Stromal cell of bone marrow (primary cell): ENCODE measurements at regions not wholly inside any gene's neighbourhood (a gene's known extent, or its start where the extent isn't known, plus 50 kb on each side); places are given as distances from the start of the nearest gene placed in this dataset.
"Not testable (repeated sequence)": the region's sequence is repeated elsewhere in the genome, so short reads cannot be mapped to it uniquely, and the experiment has no call there.

Experiments
- DNase-seq: peaks from one replicate; pipeline ENCODE4 v3.0.0-alpha.2; 2012; ENCODE audit warnings: low read depth

DNA sequence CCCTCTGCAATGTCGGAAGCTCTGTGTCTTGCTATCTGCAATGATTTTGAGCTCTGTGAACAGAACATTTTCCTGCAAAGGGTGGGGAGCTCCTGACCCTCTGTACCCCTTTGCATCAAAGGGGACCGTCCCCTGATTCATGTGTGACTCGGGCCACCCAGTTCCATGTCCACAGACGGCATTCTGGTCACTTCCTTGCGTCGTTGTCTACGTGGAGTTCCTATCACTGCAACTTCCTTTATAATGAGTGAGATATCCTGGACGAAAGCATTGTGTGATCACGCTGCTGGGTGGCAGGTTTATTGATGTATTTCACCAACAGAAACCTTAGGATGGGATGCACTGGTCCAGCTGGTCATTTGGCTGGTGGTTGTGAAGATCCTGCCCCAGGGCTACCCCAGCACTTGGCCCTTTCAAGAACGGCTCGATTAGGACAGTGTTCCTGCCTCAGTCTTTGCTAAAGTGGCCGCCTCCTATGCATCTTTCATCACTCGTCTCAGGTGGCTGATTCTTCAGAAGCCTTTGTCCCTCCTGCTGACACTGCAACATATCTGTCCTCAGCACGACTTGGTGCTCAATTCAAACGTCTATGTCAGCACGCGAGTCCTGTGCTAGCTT lies 202.7 kb downstream of the ACKR3 start:
- no peak for DNase-seq

DNA sequence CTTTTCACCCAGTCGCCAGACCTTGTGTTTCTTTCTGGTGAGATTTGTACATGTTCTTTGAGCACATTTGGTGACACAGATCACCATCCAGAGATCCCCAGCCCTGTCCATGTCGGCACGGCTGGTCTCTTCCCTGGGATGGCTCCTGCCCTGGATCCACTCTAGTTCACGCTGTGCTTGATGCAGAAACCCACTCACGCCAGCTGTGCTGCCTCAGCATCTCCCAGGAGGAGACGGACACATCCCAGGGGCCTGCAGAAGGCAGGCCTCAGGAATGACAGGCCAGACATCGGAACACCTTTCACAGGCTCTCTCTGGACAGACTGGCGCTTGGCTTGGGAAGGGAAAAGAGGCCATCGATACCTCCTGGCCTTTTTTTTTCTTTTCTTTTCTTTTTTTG lies 203.6 kb downstream of the ACKR3 start:
- no peak for DNase-seq

DNA sequence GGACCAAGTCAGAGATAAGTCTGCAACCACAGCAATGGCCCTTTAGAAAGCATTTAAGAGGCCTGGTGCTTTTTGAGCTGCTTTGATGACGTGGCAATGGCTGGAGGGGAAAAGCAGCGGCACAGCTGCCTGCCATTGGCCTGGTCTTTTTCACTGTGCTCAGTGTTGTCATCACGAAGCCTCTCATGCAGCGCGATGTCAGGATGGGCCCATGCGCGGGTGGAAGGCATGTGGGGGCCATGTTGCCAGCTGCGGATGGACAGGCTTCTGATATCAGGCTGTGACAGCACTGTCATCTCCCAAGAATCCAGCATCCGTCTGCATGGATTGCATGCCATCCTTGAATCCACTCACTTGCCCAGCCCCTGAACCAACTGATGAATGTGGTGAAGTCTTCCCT lies 204.5 kb downstream of the ACKR3 start:
- DNase-seq = no peak

DNA sequence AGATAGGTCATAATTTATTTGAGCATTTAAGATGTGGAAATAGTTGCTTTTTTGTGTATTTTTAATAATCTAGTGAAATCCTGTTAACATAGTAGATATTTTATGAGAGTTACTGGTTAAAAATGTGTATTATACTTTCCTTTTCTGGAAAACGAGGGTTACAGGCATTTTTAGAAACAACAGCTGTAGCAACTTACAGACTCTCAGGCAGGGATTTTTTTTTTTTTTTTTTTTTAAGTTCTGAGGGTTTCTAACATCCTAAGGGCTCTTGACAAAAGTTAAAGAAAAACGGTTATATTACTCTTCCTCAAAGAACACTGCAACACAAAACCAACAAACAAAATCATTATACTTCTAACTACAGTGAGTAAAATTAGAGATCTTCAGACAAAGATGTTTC lies 205.9 kb downstream of the ACKR3 start:
- no peak for DNase-seq

DNA sequence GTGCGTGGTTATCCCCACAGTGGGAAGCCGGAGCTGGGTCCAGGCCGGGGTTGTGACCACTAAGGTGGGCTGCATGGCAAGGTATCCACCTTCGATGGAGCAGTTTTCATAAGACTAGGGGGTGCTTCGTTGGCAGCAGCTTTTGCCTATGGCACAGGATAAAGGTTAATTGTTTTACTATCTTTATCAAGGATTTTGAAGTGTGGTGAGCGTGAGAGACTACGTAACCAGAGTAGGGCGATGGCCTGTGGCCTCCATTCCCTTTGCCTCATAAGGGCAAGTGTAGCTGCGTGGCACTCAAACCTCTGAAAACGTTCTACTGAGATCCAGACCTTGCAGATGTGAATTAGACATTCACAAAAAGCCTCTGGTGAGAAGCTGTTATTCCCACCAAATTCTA lies 206.6 kb downstream of the ACKR3 start:
- no peak for DNase-seq

DNA sequence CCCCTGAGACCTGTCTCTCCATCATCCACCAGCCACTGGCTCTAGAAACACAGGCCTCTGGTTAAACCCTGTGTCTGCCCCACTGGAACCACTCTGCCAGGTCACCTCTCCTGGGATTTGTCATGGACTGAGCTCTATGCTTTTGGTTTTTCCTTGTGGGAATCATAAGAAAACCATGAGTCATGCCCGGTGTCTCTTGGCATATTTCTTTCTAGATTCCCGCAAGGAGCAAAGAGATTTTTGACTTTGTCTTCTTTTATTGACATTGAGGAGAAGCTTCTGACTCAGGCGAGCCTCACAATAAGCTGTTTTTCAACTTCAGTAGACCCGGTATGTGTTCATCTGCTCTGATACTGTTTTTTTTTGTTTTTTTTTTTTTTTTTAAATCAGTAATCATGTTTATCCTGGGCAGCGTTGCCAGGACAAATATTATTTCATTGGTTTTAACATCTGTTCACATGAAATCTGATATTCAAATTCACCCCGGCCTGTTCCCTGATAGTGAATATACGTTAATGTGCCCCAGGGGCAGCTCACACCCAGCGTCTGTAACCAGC lies 207.1 kb downstream of the ACKR3 start:
- peak; percentile 92 for DNase-seq

DNA sequence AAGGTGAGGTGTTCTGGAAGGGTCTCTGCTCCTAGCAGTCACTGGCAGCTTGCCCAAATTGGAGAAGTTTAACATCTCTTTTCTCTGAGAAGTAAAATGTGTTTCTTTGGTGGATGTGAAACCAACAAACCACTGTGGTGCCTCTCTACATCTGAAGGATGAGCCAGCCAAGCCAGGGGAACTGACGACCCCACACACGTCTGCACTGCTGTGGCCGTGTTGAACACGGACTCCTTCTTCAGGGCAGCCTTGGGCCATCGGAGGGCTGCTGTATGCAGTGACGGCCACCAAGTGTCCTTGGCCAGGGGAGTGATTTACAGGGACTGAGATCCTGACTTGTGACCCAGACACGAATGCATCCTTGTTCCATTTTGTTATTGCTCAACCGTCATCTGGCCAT lies 207.8 kb downstream of the ACKR3 start:
- no peak for DNase-seq

DNA sequence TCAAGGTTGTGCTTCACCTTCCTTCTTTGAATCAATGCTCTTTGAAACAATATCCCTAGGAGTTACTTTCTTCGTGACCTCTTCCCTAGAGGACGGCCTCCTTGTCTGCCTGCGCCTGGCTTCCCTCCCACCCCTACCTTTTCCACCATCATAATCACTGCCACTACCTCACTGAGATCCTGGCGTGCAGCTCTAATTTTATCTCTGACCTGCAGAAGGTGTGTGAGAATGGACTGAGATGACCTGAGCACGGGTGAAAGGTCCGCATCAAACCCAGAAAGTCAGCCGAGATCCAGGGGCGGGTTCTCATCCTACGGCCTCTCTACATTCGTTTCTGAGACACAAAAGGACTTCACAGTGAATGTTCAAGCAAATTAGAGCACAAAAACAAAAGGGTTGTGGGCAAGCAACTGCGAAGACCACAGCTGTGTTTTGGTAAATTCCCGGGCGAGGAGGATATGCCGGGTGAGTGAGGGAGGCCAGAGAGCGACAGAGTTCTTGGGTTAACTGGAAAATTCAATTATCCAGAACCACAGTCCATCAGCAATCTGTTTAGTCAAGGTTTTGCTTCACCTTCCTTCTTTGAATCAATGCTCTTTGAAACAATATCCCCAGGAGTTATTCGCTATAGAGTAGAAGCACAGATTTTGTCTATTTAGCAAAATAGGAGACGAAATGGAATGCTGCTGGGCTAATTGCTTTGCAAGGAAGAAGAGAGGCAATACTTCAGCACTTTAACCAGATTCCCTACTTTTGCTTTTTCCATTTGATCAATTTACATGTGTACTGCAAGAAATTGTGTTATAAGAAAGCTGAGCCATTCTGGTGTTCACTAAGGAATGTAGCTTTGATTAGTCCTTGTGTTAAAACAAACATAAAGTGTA lies 212.6 kb downstream of the ACKR3 start:
- no peak for DNase-seq

DNA sequence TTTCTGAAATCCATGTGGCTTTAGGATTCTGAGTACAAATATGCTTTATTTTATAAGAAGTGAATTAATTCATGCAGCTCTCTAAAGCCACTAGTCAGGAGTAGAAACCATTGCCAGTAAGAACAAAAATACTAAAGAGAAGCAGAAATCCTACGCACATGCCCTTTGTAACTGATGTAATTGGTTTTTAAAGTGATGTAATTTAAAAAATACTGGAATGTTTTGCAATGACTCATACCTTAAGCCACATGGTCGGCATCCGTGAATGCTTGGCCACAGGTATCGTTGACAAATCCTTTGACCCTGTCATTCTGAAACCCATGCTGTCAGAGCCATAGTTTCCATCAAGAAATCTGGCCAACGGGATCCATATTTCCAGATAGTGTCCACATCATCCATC lies 213.3 kb downstream of the ACKR3 start:
- no peak for DNase-seq

DNA sequence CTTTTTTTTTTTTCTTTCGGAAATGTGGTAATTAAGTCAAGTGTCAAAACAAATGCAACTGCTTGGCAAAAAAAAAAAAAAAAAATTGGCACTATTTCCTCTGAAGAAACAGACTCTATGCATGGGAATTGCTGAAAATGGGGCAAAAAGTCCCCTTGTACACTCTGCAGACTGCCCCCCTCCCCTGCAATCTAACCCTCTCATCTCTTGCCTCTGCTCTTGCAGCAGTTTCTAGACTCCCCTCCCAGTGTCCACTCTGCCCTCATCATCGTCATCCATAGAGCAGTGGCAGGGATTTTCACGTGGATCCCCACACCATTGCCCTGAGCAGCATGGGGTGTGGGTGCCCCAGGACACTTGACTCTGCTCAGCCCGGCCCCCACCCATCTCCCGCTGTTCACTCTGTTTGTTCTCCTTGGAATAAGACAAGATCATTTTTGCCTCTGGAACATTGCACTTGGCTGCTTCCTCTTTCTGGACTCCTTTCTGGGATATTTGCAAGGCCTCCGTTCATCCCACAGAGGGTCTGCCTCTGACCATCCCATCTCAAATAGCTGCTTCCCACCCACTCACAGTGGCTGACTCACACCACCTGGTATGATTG lies 213.9 kb downstream of the ACKR3 start:
- DNase-seq = no peak

DNA sequence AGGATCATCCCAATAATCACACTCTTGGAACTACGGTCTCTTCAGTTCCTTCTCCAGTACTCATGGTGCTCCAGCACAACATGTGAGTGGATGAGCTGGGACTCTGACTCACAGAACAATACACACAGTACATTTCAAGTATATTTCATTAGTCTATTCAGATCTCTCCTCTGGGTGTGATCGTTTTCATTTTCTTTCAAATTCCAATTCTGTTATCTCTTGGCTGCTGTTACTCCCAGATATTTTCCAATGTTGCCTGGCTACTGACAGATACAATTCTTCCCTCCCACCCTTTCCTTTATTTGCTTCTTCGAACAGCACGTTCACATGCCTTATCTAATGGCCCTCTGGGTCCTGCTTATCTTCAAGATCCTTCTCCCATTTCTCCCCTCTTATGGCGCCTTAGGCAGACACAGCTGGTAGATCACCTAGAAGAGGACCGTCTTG lies 216.0 kb downstream of the ACKR3 start:
- DNase-seq = no peak

DNA sequence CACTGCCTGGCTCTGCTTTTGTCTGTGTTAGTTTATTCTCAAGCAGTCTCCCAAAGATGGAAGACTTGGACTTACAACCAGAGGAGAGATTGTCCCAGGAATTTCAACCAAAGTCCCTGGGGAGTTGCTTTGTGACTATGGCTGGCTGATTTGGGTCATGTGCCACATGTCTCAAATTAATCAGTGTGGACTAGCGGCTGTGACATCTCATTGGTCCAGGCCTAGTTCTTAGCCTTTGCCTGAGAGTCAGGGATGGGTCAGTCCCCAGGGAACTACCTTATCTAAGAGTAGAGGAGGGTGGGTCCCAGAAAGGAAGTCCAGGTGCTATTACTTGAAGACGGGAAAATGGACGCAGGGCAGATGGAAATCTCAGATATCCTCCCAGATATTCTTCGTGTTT lies 217.1 kb downstream of the ACKR3 start:
- no peak for DNase-seq

DNA sequence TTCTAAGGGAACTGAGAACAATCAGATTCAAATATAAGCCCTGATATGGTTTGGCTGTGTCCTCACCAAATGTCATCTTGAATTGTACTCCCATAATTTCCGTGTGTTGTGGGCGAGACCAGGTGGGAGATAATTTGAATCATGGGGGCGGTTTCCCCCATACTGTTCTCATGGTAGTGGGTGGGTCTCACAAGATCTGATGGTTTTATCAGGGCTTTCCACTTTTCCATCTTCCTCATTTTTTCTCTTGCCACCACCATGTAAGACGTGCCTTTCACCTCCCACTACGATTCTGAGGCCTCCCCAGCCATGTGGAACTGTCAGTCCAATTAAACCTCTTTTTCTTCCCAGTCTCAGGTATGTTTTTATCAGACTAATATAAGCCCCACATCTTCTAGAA lies 217.8 kb downstream of the ACKR3 start:
- not testable (repeated sequence) for DNase-seq

DNA sequence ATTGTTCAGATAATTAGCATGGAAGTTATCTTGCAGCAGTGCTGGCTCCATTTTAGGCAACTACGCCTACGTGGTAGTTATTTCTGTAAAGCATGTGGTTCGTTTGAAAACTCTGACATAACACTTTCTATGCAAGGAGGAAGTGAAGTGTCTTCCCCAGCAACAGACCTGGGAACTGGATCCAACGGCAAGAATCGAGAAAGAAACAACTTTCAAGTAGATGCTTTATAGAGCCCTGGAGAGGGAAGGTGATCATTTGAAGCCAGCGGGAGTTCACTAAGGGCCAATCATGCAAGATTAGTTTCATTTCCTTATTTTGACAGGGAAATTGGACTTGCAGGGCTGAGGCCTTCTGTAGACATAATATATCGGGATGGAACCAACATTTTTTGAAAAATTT lies 218.3 kb downstream of the ACKR3 start:
- DNase-seq = no peak

DNA sequence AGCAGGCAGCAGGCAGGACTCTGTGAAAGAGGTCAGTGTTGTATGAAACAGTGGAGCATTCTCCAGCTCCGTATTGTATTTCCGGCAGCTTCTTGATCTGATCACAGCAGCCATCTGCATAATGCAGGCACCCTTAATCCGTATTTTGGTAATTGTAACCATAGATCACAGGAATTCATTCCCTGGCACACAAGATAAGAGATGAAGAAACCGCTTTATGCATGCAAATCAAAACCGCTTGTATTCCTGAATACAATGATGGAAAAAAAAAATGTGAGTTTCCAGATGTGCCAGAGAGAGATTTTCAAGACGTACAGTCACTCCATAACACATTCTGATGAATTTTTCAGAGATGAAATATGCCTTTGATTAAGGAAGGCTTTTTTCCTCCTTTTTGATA lies 221.3 kb downstream of the ACKR3 start:
- no peak for DNase-seq

DNA sequence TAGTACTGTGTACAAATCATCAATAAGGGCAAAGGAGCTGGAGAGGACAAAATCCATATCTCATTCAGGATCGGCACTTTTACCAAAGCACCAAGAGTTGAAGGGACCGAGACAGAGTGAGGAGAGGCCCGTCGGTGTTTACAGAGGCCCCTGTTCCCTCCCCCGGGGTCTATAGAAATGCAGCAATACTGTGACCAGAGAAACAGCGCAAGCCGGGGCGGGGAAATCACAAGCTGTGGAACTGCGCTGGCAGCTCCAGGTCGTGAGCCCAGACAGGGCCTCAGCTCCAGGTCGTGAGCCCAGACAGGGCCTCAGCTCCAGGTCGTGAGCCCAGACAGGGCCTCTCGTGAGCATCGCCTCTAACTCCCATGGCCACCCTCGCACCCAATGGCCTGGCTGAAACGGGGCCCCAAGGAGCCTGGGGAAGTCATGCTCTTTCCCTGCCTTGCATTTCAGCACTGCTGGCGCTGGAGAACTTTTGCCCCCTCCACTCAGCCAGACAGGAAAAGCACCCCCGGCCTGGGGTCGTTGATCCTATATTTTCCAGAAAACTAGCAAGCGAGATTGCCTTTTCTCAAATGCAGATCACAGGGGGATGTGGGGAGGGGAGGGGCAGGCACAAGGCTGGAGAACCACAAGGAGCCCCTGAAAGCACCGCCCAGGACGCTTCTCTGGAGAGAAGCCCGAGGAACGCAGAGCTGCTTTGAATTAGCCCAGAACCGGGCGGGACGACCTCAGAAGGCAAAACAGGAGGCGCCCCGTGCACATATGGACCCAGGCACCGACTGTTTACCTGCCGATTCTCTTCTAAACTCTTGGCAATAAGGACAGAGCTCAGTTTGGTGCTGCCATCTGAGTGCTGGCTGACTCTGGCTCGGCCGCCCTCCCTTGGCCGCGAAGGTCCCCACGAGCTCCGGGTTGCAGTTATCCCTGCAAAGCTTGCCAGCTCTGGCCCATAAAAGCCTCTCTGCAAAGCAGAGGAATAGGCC lies 223.7 kb downstream of the ACKR3 start:
- DNase-seq = no peak

DNA sequence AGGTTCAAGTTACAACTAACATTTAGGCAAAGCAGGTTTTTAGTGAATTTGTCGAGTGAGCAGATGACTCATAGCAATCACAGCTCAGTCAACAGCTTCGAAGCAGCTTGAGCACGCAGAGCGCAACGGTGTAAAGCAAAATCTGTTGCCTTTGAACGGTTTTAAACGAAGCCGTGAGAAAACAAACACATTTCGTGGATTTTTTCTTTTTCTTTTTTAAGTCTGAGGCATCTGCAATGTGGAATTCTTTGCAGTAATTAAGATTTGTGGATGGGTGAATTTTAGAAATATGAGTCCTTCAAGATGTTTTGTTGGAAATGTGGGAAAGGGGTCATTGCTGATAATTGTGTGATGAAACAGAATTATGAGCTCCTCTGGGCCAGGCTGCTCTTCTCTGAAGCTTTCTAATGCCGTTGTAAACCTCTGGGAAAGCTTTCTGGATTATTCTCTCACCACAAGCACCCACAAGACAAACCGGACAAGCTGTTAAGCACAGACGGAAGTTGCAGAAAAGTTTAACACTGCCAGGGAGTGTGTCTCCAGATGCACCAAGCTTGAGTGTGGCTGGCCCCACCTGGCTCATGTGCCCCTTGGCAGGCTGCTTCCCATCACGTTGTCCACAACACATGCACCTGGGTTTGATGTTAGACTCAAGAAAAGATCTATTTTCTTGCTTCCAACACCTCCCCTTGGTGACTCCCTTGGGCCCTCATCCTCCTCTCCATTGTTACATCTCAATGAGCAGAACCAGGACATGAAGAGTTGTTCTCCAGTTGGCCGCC lies 224.7 kb downstream of the ACKR3 start:
- no peak for DNase-seq

DNA sequence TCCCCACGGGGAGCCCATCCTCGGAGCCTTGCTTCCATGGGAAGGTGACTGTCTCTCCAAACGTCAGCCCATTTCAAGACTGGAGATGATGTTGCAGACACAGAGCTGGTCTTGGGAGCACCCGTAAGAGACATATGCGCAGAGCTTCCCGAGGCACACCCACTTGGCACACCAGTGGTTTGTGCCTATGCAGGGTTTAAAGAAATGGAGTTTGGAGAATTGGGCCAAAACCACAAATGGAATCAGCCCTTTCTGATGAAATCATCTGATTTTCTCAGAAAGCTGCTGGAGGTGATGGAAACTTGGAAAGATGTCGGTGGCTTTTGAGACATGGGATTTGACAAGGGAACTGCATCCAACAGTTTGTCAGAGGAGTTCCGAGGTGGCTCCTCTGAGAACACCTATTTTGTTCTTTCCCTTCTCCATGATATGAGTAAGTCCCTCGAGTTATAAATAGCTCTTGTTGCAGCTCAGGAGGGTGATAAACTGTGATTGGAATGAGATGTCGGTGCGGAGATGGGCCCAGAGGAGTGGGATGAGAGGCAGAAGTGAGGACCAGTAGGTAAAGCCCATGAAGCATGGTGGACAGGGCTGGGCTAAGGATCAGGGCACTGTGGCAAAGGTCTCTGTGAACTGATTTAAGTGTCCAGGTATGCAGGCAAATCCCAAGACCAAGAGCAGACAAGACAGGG lies 225.7 kb downstream of the ACKR3 start:
- DNase-seq = no peak

DNA sequence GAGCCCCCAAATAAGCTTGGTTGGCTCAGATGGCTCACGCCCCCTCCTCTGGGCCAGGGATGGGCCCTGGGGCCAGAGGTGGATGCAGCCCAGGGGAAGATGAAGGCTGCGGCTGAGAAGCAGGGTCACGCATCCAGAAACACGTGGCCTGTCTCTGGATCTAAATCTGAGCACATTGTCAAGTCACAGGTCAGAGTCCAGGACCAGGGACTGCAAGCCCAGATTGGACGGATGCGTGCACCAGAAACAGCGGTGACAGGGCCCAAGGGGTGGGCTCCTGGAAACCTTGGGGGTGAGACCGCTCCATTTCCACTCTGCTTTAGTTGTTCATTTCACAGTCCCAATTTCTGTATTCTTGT lies 226.2 kb downstream of the ACKR3 start:
- no peak for DNase-seq

DNA sequence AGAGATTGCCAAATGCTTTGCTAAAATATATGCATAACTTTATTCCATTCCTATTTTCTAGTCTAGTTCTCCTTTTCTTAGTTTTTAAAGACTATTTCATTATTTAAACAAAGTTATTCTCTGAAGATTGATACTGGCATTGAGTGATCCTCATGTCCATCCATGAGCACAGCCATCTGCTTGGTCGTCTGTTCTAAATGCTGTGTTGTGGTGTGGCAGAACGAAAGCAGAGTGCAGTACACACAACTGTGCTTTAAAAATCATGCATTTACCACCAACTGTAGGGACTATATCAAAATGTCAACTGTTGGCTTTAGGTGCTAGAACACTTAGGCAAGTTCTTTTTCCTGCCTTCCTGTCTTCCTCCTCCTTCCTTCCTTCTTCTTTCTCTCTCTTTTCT lies 226.6 kb downstream of the ACKR3 start:
- DNase-seq = no peak
